ENCODE measurements at regions not wholly inside any gene's neighbourhood (a gene's known extent, or its start where the extent isn't known, plus 50 kb on each side); places are given as distances from the start of the nearest gene placed in this dataset.

- TF ChIP-seq CTCF (IDR thresholded peaks at IDR 0.05; ENCODE audit: low read depth, low read length, poor library complexity, severe bottlenecking) (no peak), EZH2phosphoT487 (IDR thresholded peaks at IDR 0.05; ENCODE audit: borderline replicate concordance, low read length) (no peak)
These were observed 162.4 kb upstream of the CST7 start for GRCh38 chr20:24786646-24787045.

Data from DOHH2 (cell line).